NCI-H524 treated with DMSO at 0.1 percent for 48 hours (cell line): ENCODE measurements at regions not wholly inside any gene's neighbourhood (a gene's known extent, or its start where the extent isn't known, plus 50 kb on each side); places are given as distances from the start of the nearest gene placed in this dataset.
"Not testable (repeated sequence)": the region's sequence is repeated elsewhere in the genome, so short reads cannot be mapped to it uniquely, and the experiment has no call there.

Experiments
- DNase-seq: peaks from one replicate; lab custom pipeline; 2025; lab: John Stamatoyannopoulos, UW

- DNase-seq: no peak
Observed at GRCh38 chr6:92271091-92271490, 1148.3 kb downstream of the EPHA7 start.

DNA sequence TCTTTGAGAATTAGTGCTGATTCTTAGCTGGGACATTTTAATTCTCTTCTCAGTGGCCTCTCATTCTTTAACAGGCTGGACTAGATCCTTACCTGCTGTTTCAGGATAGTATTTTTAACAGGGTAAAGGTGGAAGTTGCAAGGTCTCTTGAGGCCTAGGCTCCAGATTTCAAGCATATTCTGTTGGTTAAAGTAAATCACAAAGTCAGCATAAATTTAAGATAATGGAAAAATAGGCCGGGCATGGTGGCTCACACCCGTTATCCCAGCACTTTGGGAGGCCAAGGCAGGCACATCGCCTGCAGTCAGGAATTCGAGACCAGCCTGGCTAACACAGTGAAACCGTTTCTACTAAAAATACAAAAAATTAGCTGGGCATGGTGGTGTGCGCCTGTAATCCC lies 1149.0 kb downstream of the EPHA7 start:
- DNase-seq: no peak

GRCh38 chr6:92267335-92267734 lies 1152.0 kb downstream of the EPHA7 start:
- no peak for DNase-seq

GRCh38 chr6:92263864-92264263 lies 1155.5 kb downstream of the EPHA7 start:
- no peak for DNase-seq

GRCh38 chr6:92259171-92259570 lies 1160.2 kb downstream of the EPHA7 start:
- DNase-seq: no peak

DNA sequence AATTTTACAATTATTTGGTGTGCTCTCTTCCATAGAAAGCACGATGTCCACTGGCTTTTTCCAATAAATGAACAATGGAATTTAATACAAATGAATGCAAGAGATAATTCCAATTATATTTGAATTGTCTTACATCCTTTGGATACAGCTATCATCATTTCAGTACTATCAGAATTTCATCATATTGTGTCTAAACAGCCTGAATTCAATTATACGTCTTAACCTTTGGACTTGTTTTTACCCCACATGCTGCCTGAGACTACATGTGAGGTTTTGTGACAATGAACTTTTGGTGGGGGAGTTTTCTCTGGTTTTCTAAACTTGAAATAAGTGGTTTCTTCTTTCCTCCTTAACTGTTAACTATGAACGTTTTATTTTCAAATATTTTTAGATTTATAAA lies 1176.0 kb downstream of the EPHA7 start:
- no peak for DNase-seq

GRCh38 chr6:92231171-92231701 lies 1188.1 kb downstream of the EPHA7 start:
- DNase-seq: no peak

DNA sequence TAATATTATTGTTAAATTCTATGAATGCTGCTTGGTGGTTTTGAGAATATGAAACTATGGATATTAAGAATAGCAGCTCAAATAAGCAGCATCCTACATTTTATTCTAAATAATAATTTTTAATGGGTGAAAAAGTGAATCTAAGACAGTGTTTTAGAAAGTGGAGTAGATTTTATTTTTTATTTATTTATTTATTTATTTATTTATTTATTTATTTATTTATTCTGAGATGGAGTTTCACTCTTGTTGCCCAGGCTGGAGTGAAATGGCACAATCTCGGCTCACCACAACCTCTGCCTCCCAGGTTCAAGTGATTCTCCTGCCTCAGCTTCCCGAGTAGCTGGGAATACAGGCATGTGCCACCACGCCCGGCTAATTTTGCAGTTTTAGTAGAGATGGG lies 1199.4 kb downstream of the EPHA7 start:
- DNase-seq: not testable (repeated sequence)

DNA sequence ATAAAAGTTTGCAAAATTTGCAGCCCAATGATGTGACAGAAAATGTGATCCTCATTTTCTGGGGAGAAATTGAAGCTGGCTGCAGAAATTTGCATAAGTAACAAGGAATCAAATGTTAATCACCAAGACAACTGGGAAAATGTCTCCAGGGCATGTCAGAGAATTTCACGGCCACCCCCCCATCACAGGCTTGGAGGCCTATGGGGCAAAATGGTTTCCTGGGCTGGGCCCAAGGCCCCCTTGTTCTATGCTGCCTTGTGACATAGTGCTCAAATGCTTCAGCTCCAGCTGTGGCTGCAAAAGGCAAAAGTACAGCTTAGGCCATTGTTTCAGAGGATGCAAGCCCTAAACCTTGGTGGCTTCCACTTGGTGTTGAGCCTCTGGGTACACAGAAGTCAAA lies 1202.6 kb downstream of the EPHA7 start:
- no peak for DNase-seq

- DNase-seq: no peak
Observed at GRCh38 chr6:92201618-92202017, 1217.7 kb downstream of the EPHA7 start.

GRCh38 chr6:92196325-92196724 lies 1223.0 kb downstream of the EPHA7 start:
- no peak for DNase-seq

- no peak for DNase-seq
Observed at GRCh38 chr6:92195796-92196195, 1223.6 kb downstream of the EPHA7 start.

GRCh38 chr6:92188016-92188415 lies 1231.3 kb downstream of the EPHA7 start:
- DNase-seq: no peak

- DNase-seq: no peak
Observed at GRCh38 chr6:92184933-92185332, 1234.4 kb downstream of the EPHA7 start.

GRCh38 chr6:92181347-92181746 lies 1238.0 kb downstream of the EPHA7 start:
- no peak for DNase-seq

DNA sequence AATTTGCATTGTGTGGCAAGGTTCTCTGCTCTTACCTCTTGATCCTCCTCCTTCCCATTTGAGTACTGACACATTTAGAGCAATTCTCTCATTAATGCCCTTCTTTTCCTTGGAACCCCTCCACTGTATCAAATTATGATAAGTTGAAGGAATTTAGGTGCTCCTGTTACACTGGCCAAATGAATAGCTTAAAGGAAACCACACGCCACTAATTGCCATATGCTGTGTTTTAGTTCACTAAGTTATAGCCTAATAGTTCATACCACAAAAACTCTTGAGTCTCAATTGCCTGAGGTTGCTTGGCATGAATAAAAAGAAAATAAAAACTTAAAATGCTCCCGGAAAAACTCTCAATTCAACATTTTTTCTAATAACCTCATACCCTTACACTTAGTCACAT lies 1239.3 kb downstream of the EPHA7 start:
- no peak for DNase-seq

- DNase-seq: no peak
Observed at GRCh38 chr6:92176666-92177065, 1242.7 kb downstream of the EPHA7 start.

GRCh38 chr6:92174398-92175073 lies 1244.8 kb downstream of the EPHA7 start:
- no peak for DNase-seq

- DNase-seq: no peak
Observed at GRCh38 chr6:92169506-92169905, 1249.9 kb downstream of the EPHA7 start.

GRCh38 chr6:92166666-92167065 lies 1252.7 kb downstream of the EPHA7 start:
- no peak for DNase-seq

- DNase-seq: no peak
Observed at GRCh38 chr6:92161953-92162352, 1257.4 kb downstream of the EPHA7 start.

DNA sequence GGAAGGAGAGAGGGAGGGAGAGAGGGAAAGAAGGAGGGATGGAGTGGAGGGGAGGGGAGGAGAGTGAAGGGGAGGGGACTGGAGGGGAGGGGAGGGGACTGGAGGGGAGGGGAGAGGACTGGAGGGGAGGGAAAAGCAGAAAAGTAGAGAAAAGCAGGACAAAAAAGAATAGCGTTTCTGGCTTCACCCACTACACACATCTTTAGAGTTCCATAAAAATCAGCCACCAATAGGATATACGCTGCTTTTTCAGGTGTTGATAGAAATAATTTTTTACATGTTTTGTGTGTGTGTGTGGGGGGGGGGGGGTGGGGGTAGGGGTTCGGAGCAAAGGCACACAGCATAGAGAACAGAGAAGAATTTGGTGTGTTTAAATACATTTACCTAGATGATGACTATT lies 1259.1 kb downstream of the EPHA7 start:
- DNase-seq: no peak

DNA sequence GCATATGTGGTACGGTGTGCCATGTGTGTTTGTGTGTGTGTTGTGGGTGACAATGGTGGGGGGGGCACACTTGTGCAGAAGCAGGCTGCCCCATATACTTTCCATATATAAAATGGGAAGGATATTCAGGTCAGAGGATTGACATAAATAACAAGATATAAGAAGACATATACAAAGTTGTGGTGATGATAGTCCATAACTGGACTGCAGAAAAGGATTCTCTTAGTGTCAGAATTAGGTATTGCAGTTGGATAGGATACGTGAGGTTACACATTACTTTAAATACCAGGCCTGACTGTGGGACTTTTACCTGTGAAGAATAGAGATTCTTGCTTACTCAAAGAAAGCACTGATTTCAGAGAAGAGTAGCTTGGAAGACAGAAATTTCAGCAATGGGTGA lies 1260.3 kb downstream of the EPHA7 start:
- DNase-seq: no peak

DNA sequence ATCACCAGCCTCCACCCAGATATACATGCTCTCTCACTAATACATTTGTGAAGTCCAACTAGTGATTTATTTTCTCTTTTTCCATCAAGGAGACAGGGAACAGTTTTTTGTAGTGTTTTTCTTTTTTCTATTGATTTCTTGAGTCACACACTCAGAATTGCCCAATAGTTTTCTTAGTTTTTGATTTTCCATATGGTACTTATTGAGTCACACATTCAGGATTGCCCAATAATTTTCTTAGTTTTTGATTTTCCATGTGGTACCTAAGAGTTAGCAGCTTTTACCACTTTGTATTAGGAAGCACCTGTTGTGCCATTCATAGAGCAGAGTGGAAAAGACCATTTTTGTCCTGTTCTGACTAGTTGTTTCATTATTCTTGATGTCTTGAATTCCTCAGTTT lies 1268.8 kb downstream of the EPHA7 start:
- DNase-seq: no peak
